CD1c-positive myeloid dendritic cell (primary cell): ENCODE measurements at regions not wholly inside any gene's neighbourhood (a gene's known extent, or its start where the extent isn't known, plus 50 kb on each side); places are given as distances from the start of the nearest gene placed in this dataset.

Experiments
- DNase-seq: peaks from one replicate; pipeline ENCODE4 v3.0.0-alpha.2; 2016; ENCODE audit errors: extremely low spot score

DNA sequence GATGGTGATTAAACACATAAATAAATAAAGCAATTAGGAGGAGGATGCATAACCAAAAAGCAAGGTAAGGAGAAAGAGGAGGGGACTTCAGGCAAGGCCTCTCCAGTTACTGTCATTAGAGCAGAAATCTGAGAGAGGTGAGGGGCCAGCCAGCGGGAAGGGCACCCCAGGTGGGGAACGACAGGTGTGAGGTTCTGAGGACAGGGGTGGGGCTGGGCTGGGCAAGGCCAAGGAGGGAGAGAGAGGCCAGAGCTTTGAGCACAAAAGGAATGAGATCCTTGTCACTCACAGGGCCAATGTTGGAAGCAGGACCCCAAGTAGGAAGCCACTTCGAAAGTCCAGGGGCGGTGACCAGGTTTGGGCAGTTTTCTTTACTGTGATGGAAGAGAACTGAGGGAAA, 182.2 kb upstream of the RAB4A start:
- no peak for DNase-seq

DNA sequence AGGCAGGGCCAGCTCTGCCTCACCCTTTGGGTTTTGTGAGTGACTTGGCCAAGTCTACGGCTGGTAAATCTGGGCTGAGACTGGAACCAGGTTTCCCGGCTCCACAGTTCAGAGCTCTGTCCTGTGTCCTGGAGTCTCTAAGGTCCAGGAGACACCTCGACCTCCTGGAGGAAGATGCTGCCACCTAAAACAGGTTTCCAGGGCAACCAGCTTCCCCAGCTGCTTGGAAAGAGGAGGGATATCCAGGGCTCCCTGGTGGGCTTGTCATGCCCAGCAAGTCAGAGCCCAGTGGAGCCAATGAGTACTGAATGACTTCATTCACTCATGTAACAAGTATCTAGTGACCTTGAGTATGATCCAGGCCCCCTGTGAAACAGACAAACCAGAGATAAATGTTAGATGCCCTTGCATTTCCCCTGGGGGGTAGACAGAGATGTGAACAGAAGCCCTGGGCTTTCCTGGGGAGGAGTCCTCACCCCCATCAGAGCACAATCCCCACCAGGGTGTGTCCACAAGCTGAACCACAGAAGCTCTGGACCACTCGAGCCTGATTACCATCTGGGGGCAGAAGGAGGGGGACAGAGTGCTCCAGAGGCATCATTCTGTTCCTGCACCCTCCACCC, 181.2 kb upstream of the RAB4A start:
- DNase-seq, result no peak

DNA sequence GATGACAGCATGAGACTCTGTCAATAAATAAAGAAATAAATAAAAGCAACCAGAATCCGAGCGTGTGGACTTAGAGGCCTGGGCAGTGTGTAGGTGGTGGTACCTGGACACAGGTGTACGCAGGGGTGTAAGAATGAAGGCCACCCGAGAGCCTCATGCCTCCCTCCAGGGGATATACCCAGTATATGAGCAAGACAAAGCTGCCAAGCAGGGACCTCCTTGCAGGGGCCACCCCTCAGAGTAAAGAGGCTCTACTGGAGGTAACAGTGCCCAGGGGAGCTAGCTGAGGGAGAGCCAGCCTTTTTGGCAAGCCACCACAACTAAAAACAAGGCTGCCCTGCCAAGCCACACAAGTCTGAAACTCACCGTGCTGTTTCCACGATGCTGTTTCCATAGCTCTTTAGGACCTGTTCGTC, 179.2 kb upstream of the RAB4A start:
- no peak for DNase-seq

DNA sequence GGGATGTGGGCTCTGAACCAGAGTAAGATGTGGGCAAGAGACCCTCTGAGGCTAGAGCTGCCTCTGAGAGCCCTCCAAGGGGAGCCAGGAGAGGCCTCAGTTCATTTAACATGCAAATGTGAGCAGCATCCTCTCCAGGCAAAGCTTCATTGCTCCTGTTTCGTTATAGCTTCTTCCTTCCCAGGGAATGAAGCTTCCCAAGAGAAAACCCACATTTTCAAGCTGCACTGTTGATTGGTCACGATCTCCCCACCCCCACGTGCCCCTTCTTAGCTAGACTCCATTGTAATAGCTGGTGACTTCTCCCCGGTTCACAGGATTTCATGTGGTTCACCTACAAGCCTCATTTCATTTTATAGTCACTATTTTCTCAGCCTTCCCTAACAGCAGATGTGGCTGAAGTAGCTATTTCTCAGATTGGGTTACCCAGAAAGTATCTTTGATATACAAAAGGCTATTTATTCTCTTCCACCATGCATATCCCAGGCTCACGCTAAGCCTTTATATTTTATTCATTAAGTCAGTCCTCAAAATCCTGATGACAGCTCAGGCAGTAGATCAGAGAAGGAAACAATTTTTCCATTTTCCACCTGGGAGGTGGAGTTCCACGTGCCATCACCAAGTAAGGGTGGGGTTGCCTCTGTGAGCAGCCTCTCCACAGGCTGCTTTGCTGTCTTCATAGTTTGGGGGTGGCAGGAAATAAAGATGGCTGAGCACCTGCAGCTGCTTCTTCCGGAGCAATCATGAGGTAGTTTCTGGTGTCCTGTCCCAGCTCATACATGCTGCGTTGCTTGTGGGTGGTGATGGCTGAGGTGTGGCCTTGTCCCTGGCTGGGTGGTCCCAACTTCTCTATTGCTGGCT, 178.3 kb upstream of the RAB4A start:
- no peak for DNase-seq

DNA sequence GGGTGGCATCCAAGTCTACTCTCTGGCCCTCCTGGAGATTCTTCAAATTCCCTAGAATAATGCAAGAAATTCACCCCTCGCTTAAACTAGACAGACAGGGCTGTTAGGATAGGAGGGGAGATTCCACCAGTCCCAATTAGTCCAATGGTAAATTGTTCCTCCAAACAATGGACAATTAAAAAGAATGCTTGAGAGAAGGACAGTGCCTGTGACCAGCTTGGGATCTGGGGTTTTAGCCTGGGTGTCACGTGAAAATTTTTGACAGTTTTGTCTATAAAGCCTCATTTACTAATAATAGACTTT, 177.7 kb upstream of the RAB4A start:
- DNase-seq, result no peak

DNA sequence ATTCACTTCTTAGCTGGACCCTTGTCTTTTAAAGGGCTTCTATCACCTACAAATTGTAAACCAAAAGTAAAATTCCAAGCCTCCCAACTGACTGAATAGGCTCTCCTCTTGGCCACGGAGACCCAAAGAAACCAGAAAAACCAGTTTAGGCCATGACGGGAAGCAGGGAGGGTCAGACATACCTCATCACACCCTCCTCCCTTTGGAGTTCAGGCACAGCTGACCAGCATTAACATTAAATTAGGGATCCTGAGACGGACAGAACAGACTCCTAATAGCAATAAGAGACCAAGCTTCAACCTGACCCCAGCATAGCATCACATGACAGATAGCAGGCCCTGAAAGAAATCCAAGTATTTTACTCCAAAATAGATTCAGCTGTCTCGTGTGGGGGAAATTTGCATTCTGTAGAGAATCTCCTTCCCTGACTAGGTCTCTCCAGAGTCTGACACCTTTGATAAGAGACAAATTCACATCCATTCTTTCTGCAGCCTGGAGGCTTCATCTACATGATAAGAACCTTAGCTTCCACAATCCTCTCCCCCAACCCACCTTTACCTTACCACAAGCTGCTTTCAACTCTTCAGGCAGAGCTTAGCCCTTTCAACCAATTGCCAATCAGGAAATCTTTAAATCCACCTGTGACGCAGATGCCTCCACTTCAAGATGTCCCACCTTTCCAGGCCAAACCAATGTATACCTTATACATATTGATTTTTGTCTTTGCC, 177.1 kb upstream of the RAB4A start:
- no peak for DNase-seq

DNA sequence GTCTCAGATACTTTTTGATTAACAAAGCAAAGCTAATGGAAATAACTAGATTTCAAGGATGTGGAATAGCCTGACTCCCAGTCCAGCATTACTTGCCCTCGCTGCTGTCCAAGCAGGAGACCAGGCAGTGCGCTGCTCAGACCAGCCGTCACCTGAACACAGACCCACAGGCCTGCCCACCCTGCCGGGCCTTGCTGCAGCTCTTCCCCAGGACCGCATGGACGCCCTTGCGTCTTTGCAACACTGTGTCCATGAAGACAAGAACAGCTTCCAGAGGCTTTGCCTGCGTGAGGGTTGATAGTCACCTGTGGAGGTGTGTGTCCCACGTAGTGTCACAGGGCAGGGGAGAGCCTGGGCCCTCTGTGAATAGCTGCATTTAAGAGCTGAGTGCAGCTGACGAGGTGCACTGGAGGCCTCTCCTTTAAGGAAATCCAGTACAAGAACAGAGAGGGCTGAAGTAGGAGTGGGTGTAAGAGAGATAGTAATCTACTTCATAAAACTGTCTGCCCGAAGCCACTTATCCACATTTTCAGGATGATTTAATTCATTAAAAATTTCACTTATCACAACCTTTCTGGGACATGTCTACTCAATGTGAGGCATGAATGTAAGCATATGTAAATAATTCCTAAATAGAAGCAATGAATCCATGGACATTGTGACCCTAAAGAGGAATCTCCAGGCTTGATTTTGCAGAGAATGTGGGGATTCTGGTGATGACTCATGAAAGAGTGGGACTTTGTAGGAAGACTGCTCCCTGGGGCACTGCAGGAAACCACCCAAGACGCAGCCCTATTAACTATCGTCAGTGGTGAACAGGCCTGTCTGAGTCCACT, 176.2 kb upstream of the RAB4A start:
- DNase-seq, result peak; percentile 10

DNA sequence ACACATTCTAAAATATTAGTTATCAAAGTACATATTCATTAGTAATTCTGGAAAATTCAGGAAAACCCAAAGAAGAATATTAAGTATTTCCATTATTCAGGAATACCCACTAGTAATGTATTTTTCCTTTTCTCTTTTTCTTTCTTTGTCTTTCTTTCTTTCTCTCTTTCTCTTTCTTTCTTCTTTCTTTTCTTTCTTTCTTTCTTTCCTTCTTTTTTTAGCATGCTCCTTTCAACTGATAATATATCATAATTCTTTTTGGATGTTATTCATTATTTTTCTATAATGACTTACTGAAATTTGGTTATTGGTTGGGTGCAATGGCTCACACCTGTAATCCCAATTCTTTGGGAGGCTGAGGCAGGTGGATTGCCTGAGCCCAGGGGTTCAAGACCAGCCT, 175.6 kb upstream of the RAB4A start:
- DNase-seq, result no peak

DNA sequence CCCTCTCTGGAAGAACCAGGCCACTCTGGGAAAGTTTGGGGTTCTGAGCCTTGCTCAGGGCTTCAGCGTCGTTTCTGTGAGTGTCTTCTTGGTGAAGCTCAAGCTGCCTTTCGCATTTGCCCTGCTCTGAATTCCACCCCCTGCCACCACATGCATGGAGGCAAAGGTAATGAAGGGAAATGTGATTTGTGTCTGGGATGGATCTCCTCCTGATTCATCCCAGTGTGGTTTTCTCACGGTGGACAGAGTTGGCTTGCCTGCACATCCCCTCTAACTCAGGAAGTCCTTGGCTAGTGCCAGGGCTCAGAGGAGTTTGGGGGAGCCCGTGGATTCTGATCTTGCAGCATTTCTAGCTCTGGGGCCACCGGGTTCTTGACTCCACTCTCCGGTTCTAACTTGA, 173.6 kb upstream of the RAB4A start:
- DNase-seq, result no peak

DNA sequence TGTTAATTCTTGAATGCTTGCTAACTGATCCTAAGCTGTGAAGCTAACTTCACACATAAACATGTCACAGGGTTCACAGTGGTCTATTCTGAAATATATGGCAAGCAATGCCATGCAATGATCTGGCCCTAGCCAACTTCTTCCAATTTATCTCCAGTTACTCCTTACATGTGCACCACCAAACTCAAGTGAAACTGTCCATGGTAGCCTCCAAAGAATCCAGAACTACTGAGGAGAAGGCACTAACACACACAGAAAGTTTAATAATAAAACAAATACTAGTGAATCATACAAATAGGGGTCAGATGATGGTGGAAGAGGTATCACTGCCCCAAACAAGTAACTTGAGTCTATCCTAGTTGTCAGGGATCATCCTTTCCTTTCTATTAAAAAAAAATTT, 172.6 kb upstream of the RAB4A start:
- DNase-seq, result no peak

DNA sequence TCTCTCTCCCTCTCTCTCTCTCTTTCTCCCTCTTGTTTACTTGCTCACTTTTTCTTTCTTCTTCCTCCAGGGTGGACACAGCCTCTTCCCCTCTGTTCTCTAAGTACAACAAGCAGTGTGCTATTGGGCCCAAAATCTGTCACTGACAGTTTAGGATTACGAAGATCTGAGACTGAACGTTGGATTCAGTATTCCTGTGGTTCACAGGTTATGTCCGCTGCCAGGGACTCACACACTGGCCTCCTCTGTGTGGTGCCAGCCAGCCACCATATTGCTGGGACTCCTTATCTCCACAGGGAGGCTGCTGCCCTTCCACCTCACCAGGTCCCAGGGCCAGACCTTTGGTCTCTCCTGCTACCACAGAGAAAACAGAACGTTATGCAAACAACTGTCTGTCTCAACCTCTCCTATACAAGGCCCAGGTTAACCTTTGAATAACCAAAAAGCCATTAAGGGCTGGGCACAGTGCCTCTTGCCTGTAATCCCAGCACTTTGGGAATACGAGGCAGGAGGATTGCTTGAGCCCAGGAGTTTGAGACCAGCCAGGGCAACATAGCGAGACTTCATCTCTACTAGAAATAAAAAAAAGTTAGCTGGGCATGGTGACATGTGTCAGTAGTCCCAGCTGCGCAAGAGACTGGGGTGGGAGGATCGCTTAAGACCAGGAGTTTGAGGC, 171.9 kb upstream of the RAB4A start:
- no peak for DNase-seq

DNA sequence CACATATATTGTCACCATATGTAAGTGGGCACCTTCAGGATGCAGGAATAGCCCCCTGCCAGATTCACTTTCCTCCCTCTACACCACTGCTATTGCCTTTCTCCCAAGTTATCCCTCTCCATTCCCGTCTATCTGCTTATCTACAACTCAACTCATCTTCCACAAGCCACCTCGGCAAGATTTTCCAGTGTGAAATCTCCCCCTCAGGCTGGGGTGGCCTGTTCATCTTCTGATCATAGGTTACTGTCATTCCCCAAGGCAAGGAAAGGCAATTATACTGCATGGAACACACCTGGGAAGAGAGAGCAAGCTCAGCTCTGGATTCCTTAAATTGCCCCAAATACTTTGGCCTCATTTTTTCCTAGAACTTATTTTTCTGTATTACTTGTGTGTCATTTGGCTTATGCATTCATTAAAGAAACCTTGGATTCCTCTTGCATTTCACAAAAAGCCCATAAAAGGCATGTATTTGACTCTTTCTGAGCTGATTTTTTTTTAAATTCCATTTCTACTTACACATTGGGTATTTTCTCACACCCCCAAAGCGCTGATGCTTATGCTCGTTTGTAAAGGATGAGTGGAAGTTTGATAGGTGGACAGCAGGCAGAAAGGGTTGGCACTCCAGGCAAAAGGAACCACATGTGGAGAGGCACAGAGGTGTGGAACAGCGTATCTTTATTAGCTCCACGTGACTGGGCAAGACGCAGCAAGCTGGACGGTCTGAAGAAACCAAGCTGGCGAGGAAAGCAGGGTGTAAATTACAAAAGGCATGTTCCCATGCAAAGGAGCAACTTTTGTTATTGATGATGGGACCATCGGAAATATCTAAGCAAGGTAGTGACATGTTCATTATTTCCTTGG, 169.7 kb upstream of the RAB4A start:
- DNase-seq, result no peak

DNA sequence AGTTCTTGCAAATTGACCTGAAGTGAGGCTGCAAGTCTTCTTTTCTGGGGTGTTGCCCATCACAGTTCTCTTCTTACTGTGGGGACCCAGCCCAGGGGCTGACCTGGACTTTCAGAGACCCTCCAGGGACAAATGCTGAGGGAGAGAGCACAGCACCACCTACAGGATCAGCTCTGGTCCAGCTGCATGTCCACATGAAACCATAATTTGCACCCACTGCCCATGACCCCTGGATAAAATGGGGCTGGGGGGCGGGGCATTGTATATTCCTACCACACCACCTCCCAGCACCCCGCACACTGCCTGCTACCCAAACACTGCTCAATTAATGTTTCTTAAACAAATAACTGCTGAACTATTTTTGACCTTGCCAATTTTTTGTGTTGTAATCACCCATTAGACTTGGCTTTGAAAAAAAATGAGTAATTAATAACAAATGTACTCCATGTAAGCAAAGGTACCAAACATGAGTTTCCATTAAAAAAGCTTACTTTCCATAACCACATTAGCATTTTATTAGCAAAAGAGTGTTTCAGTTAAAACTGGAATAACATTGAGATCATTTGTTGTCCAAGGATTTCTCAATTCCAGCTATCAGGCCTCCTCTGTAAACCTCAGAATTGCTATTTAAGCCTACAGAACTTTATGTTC, 168.0 kb upstream of the RAB4A start:
- no peak for DNase-seq

DNA sequence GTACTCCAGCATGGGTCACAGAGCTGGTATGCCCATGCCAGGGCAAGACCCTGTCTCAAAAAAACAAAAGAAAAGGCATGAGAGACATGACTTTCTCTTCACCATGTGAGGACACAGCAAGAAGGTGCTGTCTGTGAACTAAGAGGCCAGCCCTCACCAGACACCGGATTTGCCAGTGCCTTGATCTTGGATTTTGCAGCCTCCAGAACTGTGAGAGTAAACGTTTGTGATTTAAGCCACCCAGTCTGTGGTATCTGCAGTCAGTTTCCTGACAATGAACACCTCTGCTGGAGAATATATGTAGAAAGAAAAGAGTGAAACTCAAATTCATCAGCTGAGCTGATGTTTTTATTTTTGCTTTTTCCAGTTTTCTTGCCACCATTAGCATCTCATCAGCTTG, 166.3 kb upstream of the RAB4A start:
- DNase-seq, result no peak

DNA sequence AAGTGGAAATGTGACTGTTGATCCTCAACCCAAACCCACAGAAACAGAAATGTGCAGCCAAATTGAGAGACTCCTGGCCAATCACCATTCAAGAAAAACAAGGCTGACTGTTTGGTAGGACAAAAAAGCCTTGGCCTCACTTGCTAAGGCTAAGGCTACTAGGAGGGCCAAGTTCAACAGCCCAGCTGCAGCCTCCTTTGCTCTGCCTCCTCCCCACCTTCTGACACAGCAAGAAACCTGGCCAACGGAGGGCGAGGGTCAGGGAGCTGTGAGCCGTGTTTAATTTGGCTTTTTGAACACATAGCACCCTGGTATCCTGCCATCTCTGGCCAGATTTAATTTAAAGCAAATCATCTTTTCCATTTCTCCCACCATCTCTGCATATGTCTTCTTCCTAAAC, 165.8 kb upstream of the RAB4A start:
- DNase-seq, result no peak

DNA sequence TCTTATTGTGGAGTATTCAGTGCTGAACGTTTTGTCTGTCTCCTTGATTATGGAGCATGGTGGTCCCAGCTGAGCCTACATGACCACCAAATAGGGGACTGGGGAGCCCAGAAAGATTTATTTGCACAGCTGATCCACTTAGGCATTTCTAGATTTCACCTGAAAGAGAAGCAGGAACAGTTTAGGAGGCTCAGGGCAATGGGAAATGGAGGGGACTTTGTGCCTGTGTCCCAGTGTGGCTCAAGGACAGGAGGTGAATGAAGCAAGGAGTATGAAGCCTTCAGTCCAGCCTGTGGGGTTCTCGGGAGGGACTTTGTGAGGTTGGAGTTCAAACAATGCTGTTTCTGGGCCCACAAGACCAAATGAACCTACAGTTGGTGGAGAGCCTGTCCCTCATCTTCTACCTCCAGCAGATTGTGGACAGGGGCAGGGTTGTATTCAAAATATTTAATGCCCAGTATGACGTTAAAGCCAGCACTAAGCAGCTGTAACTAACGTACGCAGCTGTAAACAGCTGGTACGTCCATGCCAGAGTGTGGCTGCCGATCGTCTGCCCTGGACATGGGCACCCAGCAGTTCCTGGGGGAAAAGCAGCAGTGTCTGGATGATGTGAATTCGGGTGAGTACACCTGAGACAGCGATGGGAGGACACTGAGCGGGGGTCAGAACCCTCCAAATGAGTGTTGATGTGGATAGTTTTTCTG, 164.9 kb upstream of the RAB4A start:
- DNase-seq, result no peak

DNA sequence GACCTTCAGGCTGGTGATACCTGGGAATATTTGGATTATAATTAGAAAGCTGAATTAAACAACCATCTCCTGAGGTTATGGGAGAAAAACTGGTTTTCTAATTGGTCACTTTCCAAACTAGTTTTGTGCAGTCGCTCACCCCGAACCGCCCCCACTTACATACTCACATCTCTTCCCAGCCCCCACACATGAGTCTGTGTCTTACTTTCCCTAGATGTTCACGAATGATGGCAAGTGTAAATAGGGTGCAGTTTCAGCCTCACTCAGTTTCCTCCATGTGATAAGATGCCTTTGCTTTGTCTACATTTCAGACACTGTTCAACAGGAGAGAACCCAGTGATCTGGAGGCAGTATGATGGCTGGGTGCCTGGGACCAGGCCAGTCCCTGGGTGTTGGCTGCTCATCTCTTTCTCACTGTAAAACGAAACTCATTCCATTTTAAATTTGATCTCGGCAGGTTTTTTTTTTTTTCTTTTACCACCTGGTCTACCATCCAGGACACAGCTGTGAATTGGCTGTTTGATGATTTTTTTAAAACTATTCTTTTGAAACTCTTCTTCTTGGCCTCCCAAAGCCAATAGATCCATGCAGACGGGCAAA, 164.3 kb upstream of the RAB4A start:
- DNase-seq, result no peak

DNA sequence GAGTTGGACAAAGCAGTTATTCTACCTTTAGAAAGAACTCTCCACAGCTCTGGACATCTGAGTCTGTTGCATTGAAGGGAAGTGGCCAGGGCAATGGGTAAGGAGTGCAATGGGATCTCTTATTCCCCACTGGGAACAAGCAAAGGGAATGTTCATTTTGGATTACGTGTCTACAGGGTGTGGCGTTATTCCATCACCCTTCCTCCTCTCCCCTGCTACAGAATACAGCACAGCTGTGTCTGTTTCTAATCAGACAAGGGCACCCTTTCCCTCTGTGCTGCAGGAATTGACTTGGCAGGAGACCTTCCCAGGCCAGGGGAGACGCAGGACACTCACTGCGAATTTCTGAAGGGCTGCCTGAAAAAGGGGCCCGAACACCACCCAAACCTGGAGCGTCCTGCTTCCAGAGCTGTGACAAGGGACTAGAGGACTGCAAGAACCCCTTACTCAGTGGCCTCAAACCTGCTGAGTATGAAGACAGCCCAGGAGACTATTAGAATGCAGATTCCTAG, 163.6 kb upstream of the RAB4A start:
- DNase-seq, result no peak

DNA sequence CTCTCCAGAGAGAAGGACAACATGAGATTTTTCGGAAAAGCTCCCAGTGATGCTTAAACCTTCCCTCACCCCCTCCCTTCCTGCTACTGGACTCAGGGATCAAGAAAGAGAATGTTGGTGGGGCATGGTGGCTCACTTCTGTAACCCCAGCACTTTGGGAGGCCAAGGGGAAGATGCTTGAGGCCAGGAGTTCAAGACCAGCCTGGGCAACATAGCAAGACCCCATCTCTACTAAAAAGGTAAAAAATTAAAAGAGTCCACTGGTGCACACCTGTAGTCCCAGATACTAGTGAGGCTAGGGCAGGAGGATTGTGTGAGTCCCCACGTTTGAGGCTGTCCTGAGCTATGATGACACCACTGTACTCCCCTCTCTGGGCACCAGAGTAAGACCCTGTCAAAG, 162.9 kb upstream of the RAB4A start:
- DNase-seq, result no peak
